ENCODE measurements at regions not wholly inside any gene's neighbourhood (a gene's known extent, or its start where the extent isn't known, plus 50 kb on each side); places are given as distances from the start of the nearest gene placed in this dataset.

GRCh38 chr11:134625151-134625550 is 213.1 kb upstream of the B3GAT1 start:
- no peak for DNase-seq
- WGBS, 2 donors = 75 to 79% methylated on average over 3 of the region's 3 CpGs
- intact Hi-C loops (cut with DNase I) = no loop called here

DNA sequence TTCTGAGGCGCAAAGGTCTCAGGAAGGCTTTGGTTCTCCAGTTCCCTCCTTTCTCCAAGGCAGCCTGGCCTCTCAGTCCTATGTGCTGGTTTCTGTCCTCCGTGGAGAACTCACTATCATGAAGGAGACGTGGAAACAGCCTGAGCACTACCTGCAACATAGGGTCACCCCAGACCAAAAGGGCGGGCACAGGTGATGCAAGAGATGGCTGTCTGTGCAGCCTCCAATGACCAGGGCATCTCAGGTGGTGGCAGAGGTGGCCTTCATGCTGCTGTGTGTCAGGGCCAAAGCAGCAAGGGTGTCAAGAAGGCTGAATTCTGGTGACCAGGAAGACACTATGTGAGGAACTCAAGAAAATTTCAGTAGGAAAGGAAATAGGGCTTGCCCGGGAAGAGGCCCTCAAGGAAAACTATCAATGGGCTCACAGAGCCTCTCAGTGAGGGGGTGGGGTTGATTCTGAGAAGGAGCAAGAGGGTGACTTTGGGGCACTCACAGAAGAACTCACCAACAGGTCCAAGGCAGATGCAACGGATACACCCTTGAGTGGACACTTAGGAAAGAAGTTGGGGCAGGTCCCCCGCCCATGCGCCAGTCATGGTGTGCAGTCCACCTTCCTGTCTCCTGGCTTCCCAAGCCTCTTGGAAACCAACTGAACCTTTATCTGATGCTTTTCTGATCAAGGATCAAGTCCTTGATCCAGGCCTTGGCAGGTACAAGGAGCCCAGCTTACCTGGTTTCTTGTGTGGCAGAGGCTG is 212.3 kb upstream of the B3GAT1 start:
- H3K9me3 ChIP-seq = no peaks in the 10 kb centered on the region
- DNase-seq = no peak
- H3K4me1 ChIP-seq = no peaks in the 10 kb centered on the region
- intact Hi-C loops (cut with DNase I) = no loop called here
- H3K27ac ChIP-seq = no peak overlapping the region
- no peaks in the 10 kb centered on the region for H3K27me3 ChIP-seq
- 86 to 91% methylated on average over 8 of the region's 8 CpGs for WGBS, 2 donors
- no peak overlapping the region for H3K4me3 ChIP-seq
- no peak for TF ChIP-seq POLR2A (IDR thresholded peaks at IDR 0.05)
- no peak for TF ChIP-seq POLR2AphosphoS5 (IDR thresholded peaks at IDR 0.05)
- TF ChIP-seq EP300 (IDR thresholded peaks at IDR 0.05) = no peak
- TF ChIP-seq, protein P1, sequence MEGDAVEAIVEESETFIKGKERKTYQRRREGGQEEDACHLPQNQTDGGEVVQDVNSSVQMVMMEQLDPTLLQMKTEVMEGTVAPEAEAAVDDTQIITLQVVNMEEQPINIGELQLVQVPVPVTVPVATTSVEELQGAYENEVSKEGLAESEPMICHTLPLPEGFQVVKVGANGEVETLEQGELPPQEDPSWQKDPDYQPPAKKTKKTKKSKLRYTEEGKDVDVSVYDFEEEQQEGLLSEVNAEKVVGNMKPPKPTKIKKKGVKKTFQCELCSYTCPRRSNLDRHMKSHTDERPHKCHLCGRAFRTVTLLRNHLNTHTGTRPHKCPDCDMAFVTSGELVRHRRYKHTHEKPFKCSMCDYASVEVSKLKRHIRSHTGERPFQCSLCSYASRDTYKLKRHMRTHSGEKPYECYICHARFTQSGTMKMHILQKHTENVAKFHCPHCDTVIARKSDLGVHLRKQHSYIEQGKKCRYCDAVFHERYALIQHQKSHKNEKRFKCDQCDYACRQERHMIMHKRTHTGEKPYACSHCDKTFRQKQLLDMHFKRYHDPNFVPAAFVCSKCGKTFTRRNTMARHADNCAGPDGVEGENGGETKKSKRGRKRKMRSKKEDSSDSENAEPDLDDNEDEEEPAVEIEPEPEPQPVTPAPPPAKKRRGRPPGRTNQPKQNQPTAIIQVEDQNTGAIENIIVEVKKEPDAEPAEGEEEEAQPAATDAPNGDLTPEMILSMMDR (IDR thresholded peaks at IDR 0.05) = no peak
- H3K36me3 ChIP-seq = no peaks in the 10 kb centered on the region

More at GRCh38 chr11:134625151-134625550, 213.1 kb upstream of the B3GAT1 start:
- H3K4me3 ChIP-seq = no peak overlapping the region
- no peaks in the 10 kb centered on the region for H3K4me1 ChIP-seq
- no peak overlapping the region for H3K27ac ChIP-seq
- no peaks in the 10 kb centered on the region for H3K9me3 ChIP-seq
- TF ChIP-seq POLR2A (IDR thresholded peaks at IDR 0.05) = no peak
- no peak for TF ChIP-seq EP300 (IDR thresholded peaks at IDR 0.05)
- TF ChIP-seq, protein P1 (IDR thresholded peaks at IDR 0.05) = no peak
- no peak for TF ChIP-seq POLR2AphosphoS5 (IDR thresholded peaks at IDR 0.05)
- no peaks in the 10 kb centered on the region for H3K36me3 ChIP-seq
- no peaks in the 10 kb centered on the region for H3K27me3 ChIP-seq

DNA sequence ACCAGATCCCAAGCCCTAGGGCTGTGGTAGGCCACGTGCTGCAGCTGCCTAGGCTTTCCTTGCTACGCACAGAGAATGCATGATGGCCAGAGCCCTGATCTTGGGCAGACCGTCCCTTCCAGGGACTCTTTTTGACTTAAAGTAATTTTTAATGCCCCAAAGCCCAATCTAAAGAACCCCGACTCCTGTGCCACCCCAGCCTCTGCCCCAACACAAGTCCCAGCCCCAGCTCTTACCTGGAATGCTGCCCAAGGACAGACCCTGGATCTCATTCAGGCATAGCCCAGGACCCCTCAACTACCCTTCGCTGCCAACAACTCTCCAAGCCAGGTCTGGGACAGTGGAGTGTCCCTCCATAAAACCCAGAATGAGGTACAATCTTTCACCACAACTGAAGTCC is 211.7 kb upstream of the B3GAT1 start:
- Histone ChIP-seq H3K4me3 (no peak overlapping the region), H3K9me3 (no peaks in the 10 kb centered on the region), H3K27me3 (no peaks in the 10 kb centered on the region), H3K36me3 (no peaks in the 10 kb centered on the region), H3K4me1 (no peaks in the 10 kb centered on the region), H3K27ac (no peak overlapping the region)
- intact Hi-C loops (cut with DNase I) = no loop called here
- DNase-seq = no peak
- TF ChIP-seq POLR2AphosphoS5 (IDR thresholded peaks at IDR 0.05) (no peak), POLR2A (IDR thresholded peaks at IDR 0.05) (no peak), EP300 (IDR thresholded peaks at IDR 0.05) (no peak)
- TF ChIP-seq, protein P1 (IDR thresholded peaks at IDR 0.05) = no peak
- WGBS, 2 donors = 86 to 91% methylated on average over 5 of the region's 5 CpGs

- no peaks in the 10 kb centered on the region for H3K36me3 ChIP-seq
- H3K9me3 ChIP-seq = no peaks in the 10 kb centered on the region
- TF ChIP-seq, protein P1 (IDR thresholded peaks at IDR 0.05) = no peak
- TF ChIP-seq POLR2A (IDR thresholded peaks at IDR 0.05) (no peak), POLR2AphosphoS5 (IDR thresholded peaks at IDR 0.05) (no peak), EP300 (IDR thresholded peaks at IDR 0.05) (no peak)
- no peaks in the 10 kb centered on the region for H3K27me3 ChIP-seq
- no peaks in the 10 kb centered on the region for H3K4me1 ChIP-seq
- no peak overlapping the region for H3K27ac ChIP-seq
- no peak for DNase-seq
- intact Hi-C loops (cut with DNase I) = no loop called here
- 89 to 92% methylated on average over 6 of the region's 6 CpGs for WGBS, 2 donors
- no peak overlapping the region for H3K4me3 ChIP-seq
These were observed 210.4 kb upstream of the B3GAT1 start for GRCh38 chr11:134622458-134622857.

GRCh38 chr11:134617360-134617759 is 205.3 kb upstream of the B3GAT1 start:
- DNase-seq = no peak
- Histone ChIP-seq H3K4me1 (no peaks in the 10 kb centered on the region), H3K27ac (no peak overlapping the region), H3K4me3 (no peak overlapping the region), H3K27me3 (no peaks in the 10 kb centered on the region), H3K36me3 (no peaks in the 10 kb centered on the region), H3K9me3 (no peaks in the 10 kb centered on the region)
- intact Hi-C loops (cut with DNase I) = no loop called here
- TF ChIP-seq POLR2A (IDR thresholded peaks at IDR 0.05) = no peak
- 88 to 89% methylated on average over 9 of the region's 9 CpGs for WGBS, 2 donors

Data from sigmoid colon (tissue), 6 donors.